Activated naive CD4-positive, alpha-beta T cell treated with anti-CD3 and anti-CD28 coated beads, Interleukin-2, amount 50 U/mL, for 24 hours (primary cell): ENCODE measurements at regions not wholly inside any gene's neighbourhood (a gene's known extent, or its start where the extent isn't known, plus 50 kb on each side); places are given as distances from the start of the nearest gene placed in this dataset.

Experiments
- H3K27ac Mint-ChIP-seq: one replicate; pipeline ENCODE4 v1.8.0; 2021; ENCODE audit warnings: mild to moderate bottlenecking, mixed read lengths
- H3K27me3 Mint-ChIP-seq: one replicate; pipeline ENCODE4 v1.8.0; 2021; ENCODE audit warnings: mixed read lengths
- H3K36me3 Mint-ChIP-seq: one replicate; pipeline ENCODE4 v1.8.0; 2021; ENCODE audit warnings: mixed read lengths
- H3K4me1 Mint-ChIP-seq: one replicate; pipeline ENCODE4 v1.8.0; 2021; ENCODE audit warnings: mixed read lengths
- H3K4me3 Mint-ChIP-seq: one replicate; pipeline ENCODE4 v1.8.0; 2021; ENCODE audit warnings: mild to moderate bottlenecking, mixed read lengths
- H3K9me3 Mint-ChIP-seq: one replicate; pipeline ENCODE4 v1.8.0; 2021; ENCODE audit warnings: mixed read lengths

GRCh38 chr4:100838286-100838685 lies 320.5 kb upstream of the EMCN start:
- Mint-ChIP-seq H3K27me3 (peaks cover 3% of the 10 kb centered on the region), H3K9me3 (no peaks in the 10 kb centered on the region), H3K36me3 (peaks cover 1% of the 10 kb centered on the region), H3K27ac (no peak overlapping the region), H3K4me1 (no peaks in the 10 kb centered on the region), H3K4me3 (no peak overlapping the region)

DNA sequence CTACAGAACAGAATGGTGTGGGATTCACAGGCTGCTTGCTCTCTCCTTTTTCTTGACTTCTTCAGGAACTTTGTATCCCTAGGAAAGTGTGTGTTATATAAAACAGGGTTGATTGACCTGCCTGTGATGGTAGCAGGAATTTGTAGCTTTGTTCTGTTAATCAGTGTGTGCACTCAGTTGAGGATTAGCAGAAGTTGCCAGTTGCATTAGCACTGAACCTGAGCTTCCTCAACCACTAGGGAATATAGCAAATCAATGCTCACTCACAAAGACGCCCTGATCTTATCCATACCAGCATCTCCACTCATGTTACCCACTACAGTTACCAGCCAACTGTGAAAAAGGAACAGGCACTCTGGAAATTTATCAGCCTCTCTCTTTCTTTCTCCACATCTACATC lies 319.1 kb upstream of the EMCN start:
- peaks cover 1% of the 10 kb centered on the region for H3K36me3 Mint-ChIP-seq
- no peak overlapping the region for H3K4me3 Mint-ChIP-seq
- no peaks in the 10 kb centered on the region for H3K4me1 Mint-ChIP-seq
- H3K27me3 Mint-ChIP-seq, result peaks cover 3% of the 10 kb centered on the region
- no peaks in the 10 kb centered on the region for H3K9me3 Mint-ChIP-seq
- no peak overlapping the region for H3K27ac Mint-ChIP-seq

GRCh38 chr4:100834616-100835015 lies 316.8 kb upstream of the EMCN start:
- Mint-ChIP-seq H3K36me3 (peaks cover 1% of the 10 kb centered on the region), H3K27me3 (peaks cover 3% of the 10 kb centered on the region), H3K27ac (no peak overlapping the region), H3K9me3 (no peaks in the 10 kb centered on the region), H3K4me1 (no peaks in the 10 kb centered on the region), H3K4me3 (no peak overlapping the region)

- Mint-ChIP-seq H3K36me3 (peaks cover 1% of the 10 kb centered on the region), H3K9me3 (no peaks in the 10 kb centered on the region), H3K27ac (no peak overlapping the region), H3K27me3 (peaks cover 2% of the 10 kb centered on the region), H3K4me1 (no peaks in the 10 kb centered on the region), H3K4me3 (no peak overlapping the region)
Measured at GRCh38 chr4:100833906-100834305, 316.1 kb upstream of the EMCN start.

GRCh38 chr4:100828986-100829685 lies 311.3 kb upstream of the EMCN start:
- H3K27ac Mint-ChIP-seq, result no peak overlapping the region
- peaks cover 2% of the 10 kb centered on the region for H3K27me3 Mint-ChIP-seq

GRCh38 chr4:100828364-100828763 lies 310.5 kb upstream of the EMCN start:
- H3K36me3 Mint-ChIP-seq, result no peaks in the 10 kb centered on the region
- no peak overlapping the region for H3K4me3 Mint-ChIP-seq
- H3K27ac Mint-ChIP-seq, result no peak overlapping the region
- H3K4me1 Mint-ChIP-seq, result no peaks in the 10 kb centered on the region
- H3K9me3 Mint-ChIP-seq, result peaks cover 5% of the 10 kb centered on the region
- peaks cover 2% of the 10 kb centered on the region for H3K27me3 Mint-ChIP-seq

More at GRCh38 chr4:100828986-100829685, 311.3 kb upstream of the EMCN start:
- no peaks in the 10 kb centered on the region for H3K4me1 Mint-ChIP-seq
- no peaks in the 10 kb centered on the region for H3K36me3 Mint-ChIP-seq
- no peak overlapping the region for H3K4me3 Mint-ChIP-seq
- H3K9me3 Mint-ChIP-seq, result peaks cover 5% of the 10 kb centered on the region

DNA sequence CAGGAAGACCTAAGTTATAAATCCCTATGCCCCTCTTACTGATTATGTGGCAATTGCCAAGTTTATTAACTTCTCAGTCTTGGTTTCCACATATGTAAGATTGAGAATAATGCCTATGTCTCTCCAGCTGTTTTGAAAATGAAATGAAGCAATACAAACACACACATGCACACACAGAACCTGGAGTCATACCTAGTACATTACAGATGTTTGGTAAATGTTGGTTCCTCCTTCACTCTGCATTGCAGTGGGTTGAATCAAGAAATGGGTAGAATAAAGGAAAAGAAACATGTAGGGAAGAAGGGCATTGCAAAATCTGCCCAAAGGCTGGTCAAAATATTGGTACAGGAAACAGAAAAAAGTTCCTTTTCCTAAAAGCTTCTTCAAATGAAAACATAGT lies 309.9 kb upstream of the EMCN start:
- Mint-ChIP-seq H3K4me1 (no peaks in the 10 kb centered on the region), H3K36me3 (no peaks in the 10 kb centered on the region), H3K9me3 (peaks cover 5% of the 10 kb centered on the region), H3K27ac (no peak overlapping the region), H3K27me3 (peaks cover 2% of the 10 kb centered on the region), H3K4me3 (no peak overlapping the region)

GRCh38 chr4:100826808-100827548 lies 309.2 kb upstream of the EMCN start:
- Mint-ChIP-seq H3K9me3 (peaks cover 5% of the 10 kb centered on the region), H3K4me1 (no peaks in the 10 kb centered on the region), H3K27me3 (peaks cover 2% of the 10 kb centered on the region), H3K27ac (no peak overlapping the region), H3K4me3 (no peak overlapping the region), H3K36me3 (no peaks in the 10 kb centered on the region)

- Mint-ChIP-seq H3K27ac (no peak overlapping the region), H3K36me3 (no peaks in the 10 kb centered on the region), H3K9me3 (peaks cover 5% of the 10 kb centered on the region), H3K4me1 (no peaks in the 10 kb centered on the region), H3K4me3 (no peak overlapping the region), H3K27me3 (peaks cover 2% of the 10 kb centered on the region)
Measured at GRCh38 chr4:100826067-100826466, 308.2 kb upstream of the EMCN start.

- H3K27me3 Mint-ChIP-seq, result peaks cover 2% of the 10 kb centered on the region
- no peaks in the 10 kb centered on the region for H3K4me1 Mint-ChIP-seq
- no peak overlapping the region for H3K4me3 Mint-ChIP-seq
- no peak overlapping the region for H3K27ac Mint-ChIP-seq
- H3K9me3 Mint-ChIP-seq, result peaks cover 5% of the 10 kb centered on the region
- no peaks in the 10 kb centered on the region for H3K36me3 Mint-ChIP-seq
Measured at GRCh38 chr4:100823993-100824323, 306.1 kb upstream of the EMCN start.

DNA sequence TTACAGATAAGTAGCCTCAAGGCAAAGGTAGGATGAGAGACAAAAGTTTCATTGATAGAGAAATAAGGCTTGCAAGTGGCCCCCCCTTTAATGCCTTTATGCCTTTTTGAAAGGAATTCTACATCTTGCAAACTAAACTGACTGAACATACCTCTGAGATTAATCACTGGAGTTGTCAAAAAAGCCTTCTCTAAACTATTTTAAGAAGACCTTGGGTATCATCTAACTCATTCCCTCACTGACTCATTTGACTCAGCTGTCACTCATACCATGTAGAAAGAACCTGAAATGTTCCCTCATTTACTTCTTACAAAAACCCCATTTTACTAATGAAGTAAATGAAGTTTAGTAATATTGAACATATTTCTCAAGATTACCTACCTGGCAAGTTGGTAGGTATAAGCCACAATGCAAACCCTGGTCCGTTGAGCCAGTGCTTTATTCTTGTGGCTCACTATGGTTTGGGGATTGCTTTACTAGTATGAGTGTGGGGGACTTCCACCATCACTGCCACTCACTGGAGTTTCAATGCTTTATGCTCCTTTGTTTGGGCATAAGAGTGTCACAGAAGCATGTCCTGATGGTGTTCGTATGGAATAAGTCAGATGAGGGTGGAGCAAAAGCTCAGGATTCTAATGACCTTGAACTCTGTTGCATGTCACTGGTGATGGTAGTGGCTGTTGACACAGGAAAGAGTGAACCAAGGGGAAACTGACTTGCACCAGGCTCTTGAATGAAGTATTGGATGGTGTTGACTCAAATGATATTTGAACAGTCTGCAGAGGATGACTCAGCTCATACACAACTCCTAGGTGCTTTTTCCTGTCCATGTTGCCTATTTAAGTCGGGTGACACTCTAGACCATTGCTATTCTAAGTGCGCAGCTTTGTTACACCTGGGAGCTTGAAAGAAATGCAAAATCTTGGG lies 305.5 kb upstream of the EMCN start:
- peaks cover under 1% of the 10 kb centered on the region for H3K9me3 Mint-ChIP-seq
- no peaks in the 10 kb centered on the region for H3K4me1 Mint-ChIP-seq
- H3K4me3 Mint-ChIP-seq, result no peak overlapping the region
- H3K27ac Mint-ChIP-seq, result no peak overlapping the region
- H3K36me3 Mint-ChIP-seq, result no peaks in the 10 kb centered on the region
- H3K27me3 Mint-ChIP-seq, result peaks cover 2% of the 10 kb centered on the region

DNA sequence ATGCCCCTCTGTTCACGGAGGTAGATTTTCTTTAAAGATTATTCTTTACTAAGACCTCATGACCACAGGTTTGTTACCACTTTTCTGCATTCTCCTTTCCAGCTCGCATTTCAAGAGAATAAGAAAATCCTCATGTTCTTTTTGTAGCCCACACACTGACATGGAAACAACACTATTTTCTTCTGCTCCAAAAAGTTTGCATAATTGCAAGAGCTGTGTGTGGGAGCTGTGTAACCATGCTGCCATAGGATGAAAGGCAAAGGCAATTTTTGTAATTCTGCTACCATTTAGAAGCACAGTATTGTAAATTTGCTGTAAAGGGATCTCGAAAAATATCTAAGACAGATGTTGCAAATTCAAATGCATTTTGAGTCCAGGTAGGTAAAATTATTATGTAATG lies 302.4 kb upstream of the EMCN start:
- Mint-ChIP-seq H3K9me3 (no peaks in the 10 kb centered on the region), H3K4me3 (no peak overlapping the region), H3K27me3 (no peaks in the 10 kb centered on the region), H3K36me3 (no peaks in the 10 kb centered on the region), H3K27ac (no peak overlapping the region), H3K4me1 (no peaks in the 10 kb centered on the region)

GRCh38 chr4:100819505-100819904 lies 301.7 kb upstream of the EMCN start:
- Mint-ChIP-seq H3K9me3 (no peaks in the 10 kb centered on the region), H3K36me3 (no peaks in the 10 kb centered on the region), H3K27ac (no peak overlapping the region), H3K4me3 (no peak overlapping the region), H3K27me3 (no peaks in the 10 kb centered on the region), H3K4me1 (no peaks in the 10 kb centered on the region)

DNA sequence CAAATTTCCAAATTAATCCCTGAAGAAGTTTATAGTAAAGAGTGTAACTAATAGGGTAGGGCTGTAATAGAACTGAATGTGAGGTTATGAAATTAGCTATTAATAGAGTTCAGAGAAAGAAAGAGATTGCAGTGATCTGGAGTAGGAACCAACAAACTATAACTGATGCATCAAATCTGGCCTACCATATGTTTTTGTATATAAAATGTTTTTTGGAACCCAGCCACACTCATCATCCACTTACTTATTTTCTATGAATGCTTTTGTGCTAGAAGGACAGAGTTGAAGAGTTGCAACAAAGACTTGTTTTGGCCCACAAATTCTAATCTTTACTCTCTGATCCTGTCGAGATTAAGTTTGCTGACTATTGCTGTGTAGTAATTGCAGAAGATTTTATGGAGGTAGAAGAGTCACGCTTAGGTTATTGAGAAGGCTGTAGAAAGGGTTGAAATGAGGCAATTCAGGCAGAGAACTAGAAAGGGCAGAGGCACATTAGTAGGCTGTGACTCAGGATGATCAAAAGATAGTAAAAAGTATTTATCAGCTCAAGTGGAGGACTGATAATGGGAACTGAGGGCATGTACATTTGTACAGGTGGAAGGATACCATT lies 298.7 kb upstream of the EMCN start:
- Mint-ChIP-seq H3K27me3 (no peaks in the 10 kb centered on the region), H3K27ac (no peak overlapping the region), H3K4me1 (no peaks in the 10 kb centered on the region), H3K4me3 (no peak overlapping the region), H3K9me3 (no peaks in the 10 kb centered on the region), H3K36me3 (no peaks in the 10 kb centered on the region)

GRCh38 chr4:100811046-100811445 lies 293.2 kb upstream of the EMCN start:
- H3K4me3 Mint-ChIP-seq, result no peak overlapping the region
- no peaks in the 10 kb centered on the region for H3K36me3 Mint-ChIP-seq
- H3K27ac Mint-ChIP-seq, result no peak overlapping the region
- H3K4me1 Mint-ChIP-seq, result no peaks in the 10 kb centered on the region
- no peaks in the 10 kb centered on the region for H3K27me3 Mint-ChIP-seq
- no peaks in the 10 kb centered on the region for H3K9me3 Mint-ChIP-seq
